ENCODE measurements at regions not wholly inside any gene's neighbourhood (a gene's known extent, or its start where the extent isn't known, plus 50 kb on each side); places are given as distances from the start of the nearest gene placed in this dataset.

GRCh38 chr5:167332309-167332708 lies 959.1 kb upstream of the WWC1 start:
- Histone ChIP-seq H3K4me3 (no peak overlapping the region), H3K27ac (no peak overlapping the region)
- no peak for DNase-seq (ENCODE audit: low spot score)
- TF ChIP-seq CTCF (IDR thresholded peaks at IDR 0.05), result no peak

- no peak for TF ChIP-seq CTCF (IDR thresholded peaks at IDR 0.05)
- DNase-seq (ENCODE audit: low spot score), result no peak
- Histone ChIP-seq H3K4me3 (no peak overlapping the region), H3K27ac (no peak overlapping the region)
Observed at GRCh38 chr5:167336161-167336560, 955.3 kb upstream of the WWC1 start.

DNA sequence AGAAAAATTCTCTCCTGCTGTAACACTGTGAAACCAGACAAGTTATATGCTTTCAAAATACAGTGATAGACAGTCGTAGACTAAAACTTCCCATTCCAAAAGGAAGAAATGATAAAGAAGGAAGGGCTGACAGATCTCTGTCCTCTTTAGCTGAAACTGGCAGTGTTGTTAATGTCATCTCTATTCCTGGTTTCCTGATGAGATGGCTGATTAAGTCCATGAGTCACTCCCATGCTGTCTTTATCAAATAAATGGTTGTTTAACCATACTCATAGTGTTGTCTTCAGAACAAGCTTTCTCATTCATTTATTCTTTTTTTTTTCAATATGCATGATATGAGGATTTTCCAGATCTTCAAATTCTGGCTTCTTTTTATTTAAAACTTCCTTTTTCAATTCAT lies 952.2 kb upstream of the WWC1 start:
- Histone ChIP-seq H3K27ac (no peak overlapping the region), H3K4me3 (no peak overlapping the region)
- no peak for DNase-seq (ENCODE audit: low spot score)
- TF ChIP-seq CTCF (IDR thresholded peaks at IDR 0.05), result no peak

- DNase-seq (ENCODE audit: low spot score), result no peak
- Histone ChIP-seq H3K4me3 (no peak overlapping the region), H3K27ac (no peak overlapping the region)
- TF ChIP-seq CTCF (IDR thresholded peaks at IDR 0.05), result no peak
Observed at GRCh38 chr5:167346461-167346860, 945.0 kb upstream of the WWC1 start.

- no peak for TF ChIP-seq CTCF (IDR thresholded peaks at IDR 0.05)
- no peak overlapping the region for H3K27ac ChIP-seq
- no peak for DNase-seq (ENCODE audit: low spot score)
- peak overlapping the region; percentile 25 for H3K4me3 ChIP-seq
Observed at GRCh38 chr5:167348251-167348926, 943.1 kb upstream of the WWC1 start.

GRCh38 chr5:167348980-167349379 lies 942.5 kb upstream of the WWC1 start:
- no peak for DNase-seq (ENCODE audit: low spot score)
- Histone ChIP-seq H3K27ac (no peak overlapping the region), H3K4me3 (peak overlapping the region; percentile 25)
- no peak for TF ChIP-seq CTCF (IDR thresholded peaks at IDR 0.05)

DNA sequence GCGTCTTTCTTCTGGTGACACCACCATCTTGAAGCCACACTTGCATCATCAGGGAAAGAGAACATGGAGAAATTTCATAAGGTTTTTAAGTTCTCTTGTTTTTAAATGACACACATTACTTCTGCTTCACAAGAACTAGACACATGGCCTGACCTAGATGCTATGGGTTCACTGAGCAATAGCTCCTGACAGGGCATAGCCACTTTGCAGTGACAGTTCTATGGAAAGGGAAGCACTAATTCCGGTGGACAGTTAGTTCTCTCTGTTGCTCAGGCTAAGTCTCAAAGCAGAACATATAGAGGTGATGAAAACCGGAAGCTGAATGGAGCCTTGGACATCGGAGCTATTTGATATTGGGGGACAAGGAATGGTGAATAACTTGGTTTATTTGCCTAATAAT lies 940.1 kb upstream of the WWC1 start:
- no peak for TF ChIP-seq CTCF (IDR thresholded peaks at IDR 0.05)
- H3K27ac ChIP-seq, result no peak overlapping the region
- DNase-seq (ENCODE audit: low spot score), result no peak
- H3K4me3 ChIP-seq, result no peak overlapping the region
